ENCODE measurements at regions not wholly inside any gene's neighbourhood (a gene's known extent, or its start where the extent isn't known, plus 50 kb on each side); places are given as distances from the start of the nearest gene placed in this dataset.

GRCh38 chr3:152058856-152059255 lies 185.4 kb downstream of the SUCNR1 start:
- POLR2A ChIA-PET = no interaction called here
- no peak overlapping the region for H3K4me2 ChIP-seq (ENCODE audit: low read length)
- H3K9me3 ChIP-seq (ENCODE audit: control insufficient read depth in 1 of 2, insufficient read depth in 1 of 2, low read depth in 1 of 2, low read length in 2 of 2) = no peaks in the 10 kb centered on the region
- H3K9me2 ChIP-seq (ENCODE audit: insufficient read depth) = no peaks in the 10 kb centered on the region
- H3K79me2 ChIP-seq (ENCODE audit: insufficient read depth, low read length) = no peaks in the 10 kb centered on the region
- no peaks in the 10 kb centered on the region for H3K4me1 ChIP-seq (ENCODE audit: control insufficient read depth in 1 of 2, insufficient read depth in 2 of 2, low read length in 2 of 2)
- H2AFZ ChIP-seq (ENCODE audit: low read depth, low read length, poor library complexity, severe bottlenecking) = no peak overlapping the region
- no peaks in the 10 kb centered on the region for H3K27me3 ChIP-seq (ENCODE audit: insufficient read depth, low read length)
- no peaks in the 10 kb centered on the region for H4K20me1 ChIP-seq (ENCODE audit: insufficient read depth)
- RAD21 ChIA-PET (ENCODE audit: low non-redundant PET in 1 of 2, low total read pairs in 2 of 2, uncharacterized antibody in 2 of 2, unreplicated experiment in 2 of 2) = no interaction called here
- no peak overlapping the region for H3K27ac ChIP-seq (ENCODE audit: low read depth, low read length)
- CTCF ChIA-PET = no interaction called here
- BruUV-seq (replicated peaks) = no TSS peak
- intact Hi-C loops (cut with micrococcal nuclease) = no loop called here
- no peak for TF ChIP-seq ZNF274 (IDR thresholded peaks at IDR 0.05; ENCODE audit: low read depth, low read length)
- no peak for TF ChIP-seq ELF1 (IDR thresholded peaks at IDR 0.05; ENCODE audit: borderline replicate concordance, low read depth)
- no peak for TF ChIP-seq POLR2AphosphoS5 (IDR thresholded peaks at IDR 0.05; ENCODE audit: low read depth, low read length)
- TF ChIP-seq SRF (IDR thresholded peaks at IDR 0.05; ENCODE audit: low read depth) = no peak
- TF ChIP-seq RAD21 (IDR thresholded peaks at IDR 0.05; ENCODE audit: low read depth) = no peak
- TF ChIP-seq JUND (IDR thresholded peaks at IDR 0.05) = no peak
- TF ChIP-seq POLR2A (IDR thresholded peaks at IDR 0.05; ENCODE audit: borderline replicate concordance, extremely low read depth, insufficient read depth, insufficient read length) = no peak
- TF ChIP-seq FOSL1 (IDR thresholded peaks at IDR 0.05; ENCODE audit: low read depth) = no peak
- no peak for TF ChIP-seq EZH2 (IDR thresholded peaks at IDR 0.05)
- TF ChIP-seq SP1 (IDR thresholded peaks at IDR 0.05; ENCODE audit: low read depth) = no peak
- no peak for TF ChIP-seq MAX (IDR thresholded peaks at IDR 0.05)
- no peak for TF ChIP-seq REST (IDR thresholded peaks at IDR 0.05; ENCODE audit: low read depth)
- no peak for TF ChIP-seq ATF3 (IDR thresholded peaks at IDR 0.05)
- DNase-seq (ENCODE audit: low read depth, low spot score) (no peak), ATAC-seq (no peak)
- H3K36me3 ChIP-seq (ENCODE audit: control insufficient read depth in 1 of 2, insufficient read depth in 2 of 2, low read length in 2 of 2) = no peaks in the 10 kb centered on the region
- no peak overlapping the region for H3K4me3 ChIP-seq (replicated peaks in 1 of 2; ENCODE audit: low read depth in 1 of 2, low read length in 2 of 2)
- H3K9ac ChIP-seq (ENCODE audit: low read length) = no peak overlapping the region

Data from HCT116 (cell line).